Hepatocyte (in vitro differentiated cells): ENCODE measurements at regions not wholly inside any gene's neighbourhood (a gene's known extent, or its start where the extent isn't known, plus 50 kb on each side); places are given as distances from the start of the nearest gene placed in this dataset.

Source experiments
- EZH2 ChIP-seq: fragments of 200-600 bp; sonication (generic); IDR thresholded peaks from 2 replicates; pipeline ENCODE4 v1.6.1; 2016; ENCODE audit warnings: antibody characterized with exemption, mild to moderate bottlenecking, borderline replicate concordance
- EZH2phosphoT487 ChIP-seq: fragments of 200-600 bp; sonication (generic); IDR thresholded peaks from one replicate; pipeline ENCODE4 v1.6.1; 2018; ENCODE audit warnings: antibody characterized with exemption, mild to moderate bottlenecking, low read depth, moderate library complexity; ENCODE audit not compliant: unreplicated experiment, severe bottlenecking
- TF ChIP-seq, protein P1 (sequence below): fragments of 200-600 bp; sonication (generic); IDR thresholded peaks from 2 replicates; pipeline ENCODE4 v1.5.1; 2016; ENCODE audit warnings: antibody characterized with exemption, mild to moderate bottlenecking; ENCODE audit not compliant: poor library complexity

DNA sequence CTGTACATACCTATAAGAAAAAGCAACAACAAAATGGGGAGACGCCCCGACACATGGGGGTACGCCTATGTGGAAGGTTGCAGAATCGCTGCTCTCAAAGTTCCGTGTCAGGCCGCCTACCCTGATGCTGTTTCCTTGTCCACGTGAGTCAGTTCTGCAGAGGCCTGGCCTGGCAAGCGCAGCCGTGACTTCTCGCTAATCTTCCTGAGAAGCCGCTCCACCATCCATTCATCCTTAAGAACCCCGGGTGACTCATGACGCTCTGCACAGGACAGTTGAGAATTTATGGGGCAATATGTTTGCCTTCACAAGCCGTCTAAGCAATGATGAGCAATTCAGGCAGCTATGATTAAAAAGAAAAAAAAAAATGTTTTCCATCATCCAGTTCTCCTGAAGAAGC is 122.3 kb upstream of the TMPRSS2 start:
- TF ChIP-seq, protein P1, sequence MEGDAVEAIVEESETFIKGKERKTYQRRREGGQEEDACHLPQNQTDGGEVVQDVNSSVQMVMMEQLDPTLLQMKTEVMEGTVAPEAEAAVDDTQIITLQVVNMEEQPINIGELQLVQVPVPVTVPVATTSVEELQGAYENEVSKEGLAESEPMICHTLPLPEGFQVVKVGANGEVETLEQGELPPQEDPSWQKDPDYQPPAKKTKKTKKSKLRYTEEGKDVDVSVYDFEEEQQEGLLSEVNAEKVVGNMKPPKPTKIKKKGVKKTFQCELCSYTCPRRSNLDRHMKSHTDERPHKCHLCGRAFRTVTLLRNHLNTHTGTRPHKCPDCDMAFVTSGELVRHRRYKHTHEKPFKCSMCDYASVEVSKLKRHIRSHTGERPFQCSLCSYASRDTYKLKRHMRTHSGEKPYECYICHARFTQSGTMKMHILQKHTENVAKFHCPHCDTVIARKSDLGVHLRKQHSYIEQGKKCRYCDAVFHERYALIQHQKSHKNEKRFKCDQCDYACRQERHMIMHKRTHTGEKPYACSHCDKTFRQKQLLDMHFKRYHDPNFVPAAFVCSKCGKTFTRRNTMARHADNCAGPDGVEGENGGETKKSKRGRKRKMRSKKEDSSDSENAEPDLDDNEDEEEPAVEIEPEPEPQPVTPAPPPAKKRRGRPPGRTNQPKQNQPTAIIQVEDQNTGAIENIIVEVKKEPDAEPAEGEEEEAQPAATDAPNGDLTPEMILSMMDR = no peak
- no peak for TF ChIP-seq EZH2phosphoT487
- no peak for TF ChIP-seq EZH2
